ENCODE measurements at regions not wholly inside any gene's neighbourhood (a gene's known extent, or its start where the extent isn't known, plus 50 kb on each side); places are given as distances from the start of the nearest gene placed in this dataset.

DNA sequence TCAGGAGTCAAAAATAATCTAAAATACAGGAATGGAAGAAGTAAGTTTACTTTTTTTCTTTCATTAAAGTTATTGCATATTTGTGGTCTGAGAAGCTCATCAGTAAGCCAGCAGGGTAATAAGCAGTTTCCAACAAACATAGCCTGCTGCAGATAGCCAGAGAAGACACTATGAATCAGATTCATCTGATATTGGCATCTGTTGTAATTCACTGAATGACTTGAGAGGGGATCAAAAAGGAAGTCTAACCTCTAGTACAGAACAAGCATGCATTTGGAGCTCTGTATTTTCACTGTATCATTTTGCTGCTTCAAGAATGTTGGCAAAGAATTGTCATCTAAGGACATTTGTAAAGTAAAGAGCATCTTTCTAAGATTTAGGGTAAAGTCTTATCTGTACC is 53.8 kb upstream of the UFL1 start:
- Histone ChIP-seq H3K4me1 (ENCODE audit: control insufficient read depth, insufficient read depth, low read length) (no peaks in the 10 kb centered on the region), H3K4me3 (ENCODE audit: low read depth, low read length) (no peak overlapping the region), H3K27ac (ENCODE audit: extremely low read depth, low read depth, low read length) (no peak overlapping the region), H3K36me3 (ENCODE audit: control insufficient read depth in 2 of 2, insufficient read depth in 1 of 2, low read length in 2 of 2) (no peaks in the 10 kb centered on the region), H3K9me3 (ENCODE audit: control insufficient read depth, insufficient read depth, low read depth, low read length) (no peaks in the 10 kb centered on the region)
- TF ChIP-seq ZNF501 (tag by site-specific recombination; IDR thresholded peaks at IDR 0.05): no peak
- POLR2A ChIA-PET: no interaction called here
- CTCF ChIA-PET: interaction anchor here (0.6 to 0.8 kb wide), 3 partner anchors 33 to 331 kb away, joined by 3 to 4 read pairs (median 3); no protein-coding TSS in a partner anchor

DNA sequence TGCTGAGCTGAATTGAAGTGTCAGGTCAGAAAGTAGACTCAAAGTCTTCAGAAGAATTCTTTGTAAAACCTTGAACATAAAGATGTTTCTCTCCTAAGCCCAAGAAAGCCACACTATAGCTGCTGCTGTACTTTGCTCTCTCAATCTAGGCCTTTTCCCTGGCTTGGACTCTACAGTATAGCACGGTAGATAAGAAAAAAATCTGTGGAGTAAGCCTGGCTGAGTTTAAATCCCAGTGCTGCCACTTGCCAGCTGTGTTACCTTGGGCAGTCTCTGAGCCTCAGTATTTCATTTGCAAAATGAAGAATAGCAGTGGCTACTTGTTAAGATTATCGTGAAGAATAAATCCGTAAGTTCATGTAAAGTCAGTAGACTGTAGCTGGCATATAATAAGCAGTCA is 53.3 kb upstream of the UFL1 start:
- no peaks in the 10 kb centered on the region for H3K36me3 ChIP-seq (ENCODE audit: control insufficient read depth in 2 of 2, insufficient read depth in 1 of 2, low read length in 2 of 2)
- TF ChIP-seq ZNF202 (tag by site-specific recombination; IDR thresholded peaks at IDR 0.05; ENCODE audit: borderline replicate concordance) (no peak), ZNF391 (tag by site-specific recombination; IDR thresholded peaks at IDR 0.05; ENCODE audit: borderline replicate concordance, low read depth) (no peak), ZNF791 (tag by site-specific recombination; IDR thresholded peaks at IDR 0.05) (no peak), ZNF433 (tag by site-specific recombination; IDR thresholded peaks at IDR 0.05; ENCODE audit: low read depth) (no peak), ZNF16 (tag by site-specific recombination; IDR thresholded peaks at IDR 0.05; ENCODE audit: low read depth) (no peak)
- TF ChIP-seq, protein P1, sequence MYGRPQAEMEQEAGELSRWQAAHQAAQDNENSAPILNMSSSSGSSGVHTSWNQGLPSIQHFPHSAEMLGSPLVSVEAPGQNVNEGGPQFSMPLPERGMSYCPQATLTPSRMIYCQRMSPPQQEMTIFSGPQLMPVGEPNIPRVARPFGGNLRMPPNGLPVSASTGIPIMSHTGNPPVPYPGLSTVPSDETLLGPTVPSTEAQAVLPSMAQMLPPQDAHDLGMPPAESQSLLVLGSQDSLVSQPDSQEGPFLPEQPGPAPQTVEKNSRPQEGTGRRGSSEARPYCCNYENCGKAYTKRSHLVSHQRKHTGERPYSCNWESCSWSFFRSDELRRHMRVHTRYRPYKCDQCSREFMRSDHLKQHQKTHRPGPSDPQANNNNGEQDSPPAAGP (tag by site-specific recombination; IDR thresholded peaks at IDR 0.05): no peak
- CTCF ChIA-PET: interaction anchor here (0.6 to 0.8 kb wide), 2 partner anchors 46 to 330 kb away, joined by 3 to 4 read pairs; no protein-coding TSS in a partner anchor

DNA sequence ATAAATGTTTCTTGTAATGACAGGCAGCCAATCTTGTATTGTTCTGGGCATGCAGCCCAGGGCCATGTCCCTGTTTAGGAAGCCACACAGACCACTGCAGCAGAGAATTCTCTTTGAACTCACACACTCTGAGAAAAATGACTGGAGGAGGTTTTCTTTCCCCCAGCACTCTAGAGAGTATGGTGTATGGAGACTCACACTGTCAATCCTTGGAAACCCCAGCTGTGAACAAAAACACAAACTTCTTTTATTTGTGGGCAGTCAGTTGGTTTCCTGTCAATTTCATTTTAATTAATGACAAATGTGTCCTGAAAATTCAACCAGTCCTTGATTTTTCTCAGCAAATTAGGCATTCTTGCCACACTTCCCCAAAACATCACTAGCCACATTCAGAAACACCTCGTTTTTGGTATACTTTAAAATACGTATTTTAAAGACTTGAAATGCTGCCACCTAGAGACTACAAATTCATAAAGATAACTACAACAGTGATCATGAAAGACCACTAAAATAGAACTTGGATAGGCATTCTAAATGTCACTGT is 52.9 kb upstream of the UFL1 start:
- POLR2A ChIA-PET: no interaction called here
- no peak for TF ChIP-seq ZFP3 (tag by site-specific recombination; IDR thresholded peaks at IDR 0.05; ENCODE audit: low read depth)
- TF ChIP-seq WT1 (tag by site-specific recombination; IDR thresholded peaks at IDR 0.05): no peak
- no peak for TF ChIP-seq ZNF121 (tag by site-specific recombination; IDR thresholded peaks at IDR 0.05)
- no peak for TF ChIP-seq ZNF23 (tag by site-specific recombination; IDR thresholded peaks at IDR 0.05; ENCODE audit: borderline replicate concordance)
- TF ChIP-seq ZNF843 (tag by site-specific recombination; IDR thresholded peaks at IDR 0.05): no peak
- TF ChIP-seq, protein P2, sequence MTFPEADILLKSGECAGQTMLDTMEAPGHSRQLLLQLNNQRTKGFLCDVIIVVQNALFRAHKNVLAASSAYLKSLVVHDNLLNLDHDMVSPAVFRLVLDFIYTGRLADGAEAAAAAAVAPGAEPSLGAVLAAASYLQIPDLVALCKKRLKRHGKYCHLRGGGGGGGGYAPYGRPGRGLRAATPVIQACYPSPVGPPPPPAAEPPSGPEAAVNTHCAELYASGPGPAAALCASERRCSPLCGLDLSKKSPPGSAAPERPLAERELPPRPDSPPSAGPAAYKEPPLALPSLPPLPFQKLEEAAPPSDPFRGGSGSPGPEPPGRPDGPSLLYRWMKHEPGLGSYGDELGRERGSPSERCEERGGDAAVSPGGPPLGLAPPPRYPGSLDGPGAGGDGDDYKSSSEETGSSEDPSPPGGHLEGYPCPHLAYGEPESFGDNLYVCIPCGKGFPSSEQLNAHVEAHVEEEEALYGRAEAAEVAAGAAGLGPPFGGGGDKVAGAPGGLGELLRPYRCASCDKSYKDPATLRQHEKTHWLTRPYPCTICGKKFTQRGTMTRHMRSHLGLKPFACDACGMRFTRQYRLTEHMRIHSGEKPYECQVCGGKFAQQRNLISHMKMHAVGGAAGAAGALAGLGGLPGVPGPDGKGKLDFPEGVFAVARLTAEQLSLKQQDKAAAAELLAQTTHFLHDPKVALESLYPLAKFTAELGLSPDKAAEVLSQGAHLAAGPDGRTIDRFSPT (tag by site-specific recombination; IDR thresholded peaks at IDR 0.05): no peak
- no peak for TF ChIP-seq ZNF555 (tag by site-specific recombination; conservative IDR thresholded peaks at IDR 0.05)
- no peak for TF ChIP-seq ZNF211 (tag by site-specific recombination; IDR thresholded peaks at IDR 0.05; ENCODE audit: low read depth)
- TF ChIP-seq ZNF423 (tag by site-specific recombination; IDR thresholded peaks at IDR 0.05): no peak
- TF ChIP-seq SETDB1 (IDR thresholded peaks at IDR 0.05; ENCODE audit: insufficient read length, low read length): no peak
- no peak for TF ChIP-seq ZNF48 (tag by site-specific recombination; IDR thresholded peaks at IDR 0.05)
- no peak for TF ChIP-seq ZBTB7A (tag by site-specific recombination; IDR thresholded peaks at IDR 0.05; ENCODE audit: low read depth)
- H3K36me3 ChIP-seq (ENCODE audit: control insufficient read depth in 2 of 2, insufficient read depth in 1 of 2, low read length in 2 of 2): no peaks in the 10 kb centered on the region
- no peak overlapping the region for H3K4me3 ChIP-seq (ENCODE audit: low read depth, low read length)
- no peak overlapping the region for H3K27ac ChIP-seq (ENCODE audit: extremely low read depth, low read depth, low read length)
- no peaks in the 10 kb centered on the region for H3K4me1 ChIP-seq (ENCODE audit: control insufficient read depth, insufficient read depth, low read length)
- H3K9me3 ChIP-seq (ENCODE audit: control insufficient read depth, insufficient read depth, low read depth, low read length): no peaks in the 10 kb centered on the region
- CTCF ChIA-PET: no interaction called here

More for the DNA sequence above, 53.3 kb upstream of the UFL1 start:
- H3K4me1 ChIP-seq (ENCODE audit: control insufficient read depth, insufficient read depth, low read length): no peaks in the 10 kb centered on the region
- no peak overlapping the region for H3K4me3 ChIP-seq (ENCODE audit: low read depth, low read length)
- H3K9me3 ChIP-seq (ENCODE audit: control insufficient read depth, insufficient read depth, low read depth, low read length): no peaks in the 10 kb centered on the region
- POLR2A ChIA-PET: no interaction called here
- H3K27ac ChIP-seq (ENCODE audit: extremely low read depth, low read depth, low read length): no peak overlapping the region

Data from HEK293 (cell line).